HG03064 (cell line): ENCODE measurements at regions not wholly inside any gene's neighbourhood (a gene's known extent, or its start where the extent isn't known, plus 50 kb on each side); places are given as distances from the start of the nearest gene placed in this dataset.
"Not testable (repeated sequence)": the region's sequence is repeated elsewhere in the genome, so short reads cannot be mapped to it uniquely, and the experiment has no call there.

Source experiments
- ATAC-seq: cut with Tn5 transposase; IDR thresholded peaks from one replicate; pipeline ENCODE4 v1.9.1; 2021; ENCODE audit warnings: low read depth; ENCODE audit not compliant: unreplicated experiment

DNA sequence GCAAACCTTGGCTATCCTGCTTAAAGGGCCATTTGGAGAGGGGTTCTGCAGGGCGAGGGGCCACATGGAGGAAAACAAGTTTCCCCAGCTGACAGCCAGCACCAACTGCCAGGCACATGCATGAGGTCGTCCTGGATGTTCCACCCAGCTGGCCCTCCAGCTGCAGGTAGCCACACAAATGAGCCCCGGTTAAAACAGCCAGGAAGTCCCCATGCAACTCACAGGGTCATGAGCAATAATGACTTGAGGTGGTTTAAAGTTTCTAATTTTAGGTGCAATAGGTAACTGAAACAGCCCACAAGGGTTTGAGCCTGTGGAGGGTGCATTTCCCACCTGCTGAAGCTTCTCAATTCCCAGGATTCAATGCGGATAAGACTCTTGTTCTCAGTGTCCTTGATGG, 160.8 kb upstream of the CCZ1B start:
- ATAC-seq = not testable (repeated sequence)

- not testable (repeated sequence) for ATAC-seq
Observed at GRCh38 chr7:6988608-6989007, 162.5 kb upstream of the CCZ1B start.

- not testable (repeated sequence) for ATAC-seq
Observed at GRCh38 chr7:6989968-6990367, 163.9 kb upstream of the CCZ1B start.

GRCh38 chr7:6990426-6991152, 164.5 kb upstream of the CCZ1B start:
- ATAC-seq = not testable (repeated sequence)

DNA sequence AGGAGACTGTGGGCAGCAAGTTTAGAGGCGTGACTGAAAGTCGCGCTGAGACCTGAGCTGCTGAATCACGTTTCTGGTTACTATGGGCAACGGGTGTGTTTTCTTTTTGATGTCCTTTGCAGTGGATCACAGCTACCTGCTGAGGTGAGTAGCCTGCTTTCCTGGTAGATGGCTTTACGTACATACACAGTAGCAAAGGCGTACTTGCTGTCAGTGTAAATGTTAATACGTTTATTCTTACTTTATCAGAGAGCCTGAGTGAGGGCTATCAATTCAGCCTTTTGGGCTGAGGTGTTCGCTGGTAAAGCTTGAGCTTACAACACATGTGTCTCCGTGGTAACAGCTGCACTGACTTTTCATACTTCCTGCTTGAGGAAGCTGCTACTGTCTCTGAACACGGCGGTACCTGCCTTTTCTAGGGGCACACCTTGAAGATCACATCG, 165.1 kb upstream of the CCZ1B start:
- ATAC-seq = not testable (repeated sequence)

DNA sequence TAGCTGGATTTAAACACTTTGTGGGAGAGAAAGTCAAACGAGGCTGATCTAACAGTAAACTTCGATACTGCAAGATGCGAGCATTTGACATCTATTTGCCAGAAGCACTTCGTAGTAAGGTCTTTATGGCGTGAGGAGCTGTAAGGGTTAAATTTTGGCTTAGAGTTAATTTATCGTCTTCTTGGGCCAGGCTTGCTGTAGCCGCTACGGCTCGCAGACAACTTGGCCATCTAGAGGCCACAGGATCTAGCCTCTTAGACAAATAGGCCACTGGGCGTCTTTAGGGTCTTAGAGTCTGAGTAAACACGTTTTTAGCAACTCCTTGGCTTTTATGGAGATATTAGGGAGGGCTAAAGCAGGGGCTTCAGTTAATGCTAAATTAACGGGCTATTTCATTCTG, 165.6 kb upstream of the CCZ1B start:
- not testable (repeated sequence) for ATAC-seq

DNA sequence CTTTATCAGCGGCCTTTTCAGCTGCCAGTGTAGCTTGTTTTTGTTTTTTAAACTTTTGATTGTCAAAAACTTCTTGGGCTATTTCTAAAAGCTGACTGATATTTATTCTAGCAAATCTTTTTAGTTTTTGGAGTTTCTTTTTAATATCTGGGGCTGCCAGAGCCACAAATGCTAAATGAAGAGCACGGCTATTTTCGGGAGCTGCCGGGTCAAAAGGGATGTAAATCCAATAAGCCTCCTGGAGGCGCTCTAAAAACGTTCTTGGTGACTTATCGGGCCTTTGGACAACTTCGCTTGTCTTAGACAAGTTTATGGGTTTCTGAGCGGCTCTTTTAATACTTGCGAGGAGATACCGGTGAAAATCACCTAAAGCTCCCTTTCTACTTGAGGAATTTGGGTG, 166.1 kb upstream of the CCZ1B start:
- ATAC-seq = not testable (repeated sequence)

- not testable (repeated sequence) for ATAC-seq
Observed at GRCh38 chr7:6995026-6995425, 169.0 kb upstream of the CCZ1B start.

DNA sequence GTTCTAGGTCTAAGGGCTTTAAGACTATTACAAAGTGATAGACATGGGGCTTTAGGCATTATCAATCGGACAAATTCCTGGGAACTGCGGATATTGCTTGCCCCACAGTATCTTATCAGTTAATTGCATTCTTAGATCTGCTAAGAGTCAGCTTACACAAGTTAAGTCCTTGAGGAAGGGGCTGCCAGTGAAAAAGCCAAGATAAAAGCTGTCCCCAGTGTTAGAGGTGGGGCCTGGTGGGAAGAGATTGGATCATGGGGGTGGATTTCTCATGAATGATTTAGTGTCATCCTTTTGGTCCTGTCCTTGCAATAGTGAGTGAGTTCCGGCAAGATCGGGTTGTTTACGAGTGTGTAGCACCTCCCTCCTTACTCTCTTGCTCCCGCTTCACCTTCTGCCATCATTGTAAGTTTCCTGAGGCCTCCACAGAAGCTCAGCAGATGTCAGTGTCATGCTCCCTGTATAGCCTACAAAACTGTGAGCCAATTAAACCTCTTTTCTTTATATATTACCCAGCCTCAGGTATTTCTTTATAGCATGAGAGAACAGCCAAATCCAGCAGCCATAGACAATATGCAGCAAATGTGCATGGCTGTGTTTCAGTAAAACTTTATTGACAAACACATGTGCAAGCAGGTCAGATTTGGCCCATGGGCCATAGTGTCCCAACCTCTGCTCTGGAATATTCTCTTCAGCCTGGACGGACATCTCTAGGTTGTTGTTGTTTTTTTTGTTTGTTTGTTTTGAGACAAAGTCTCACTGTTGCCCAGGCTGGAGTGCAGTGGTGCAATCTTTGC, 169.6 kb upstream of the CCZ1B start:
- ATAC-seq = not testable (repeated sequence)

GRCh38 chr7:6999067-6999666, 173.1 kb upstream of the CCZ1B start:
- not testable (repeated sequence) for ATAC-seq

- ATAC-seq = no peak
Observed at GRCh38 chr7:7002418-7003062, 176.5 kb upstream of the CCZ1B start.

GRCh38 chr7:7005303-7005702, 177.0 kb upstream of the C1GALT1 start:
- no peak for ATAC-seq

DNA sequence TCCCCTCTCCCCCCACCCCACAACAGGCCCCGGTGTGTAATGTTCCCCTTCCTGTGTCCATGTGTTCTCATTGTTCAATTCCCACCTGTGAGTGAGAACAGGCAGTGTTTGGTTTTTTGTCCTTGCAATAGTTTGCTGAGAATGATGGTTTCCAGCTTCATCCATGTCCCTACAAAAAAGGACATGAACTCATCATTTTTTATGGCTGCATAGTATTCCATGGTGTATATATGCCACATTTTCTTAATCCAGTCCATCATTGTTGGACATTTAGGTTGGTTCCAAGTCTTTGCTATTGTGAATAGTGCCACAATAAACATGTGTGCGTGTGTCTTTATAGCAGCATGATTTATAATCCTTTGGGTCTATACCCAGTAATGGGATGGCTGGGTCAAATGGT, 176.4 kb upstream of the C1GALT1 start:
- not testable (repeated sequence) for ATAC-seq

DNA sequence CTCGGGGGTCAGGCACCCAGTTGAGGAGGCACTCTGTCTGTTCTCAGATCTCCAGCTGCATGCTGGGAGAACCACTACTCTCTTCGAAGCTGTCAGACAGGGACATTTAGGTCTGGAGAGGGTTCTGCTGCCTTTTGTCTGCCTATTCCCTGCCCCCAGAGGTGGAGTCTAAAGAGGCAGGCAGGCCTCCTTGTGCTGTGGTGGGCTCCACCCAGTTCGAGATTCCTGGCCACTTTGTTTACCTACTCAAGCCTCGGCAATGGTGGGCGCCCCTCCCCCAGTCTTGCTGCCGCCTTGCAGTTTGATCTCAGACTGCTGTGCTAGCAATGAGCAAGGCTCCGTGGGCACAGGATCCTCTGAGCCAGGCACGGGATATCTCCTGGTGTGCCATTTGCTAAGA, 171.1 kb upstream of the C1GALT1 start:
- ATAC-seq = not testable (repeated sequence)

DNA sequence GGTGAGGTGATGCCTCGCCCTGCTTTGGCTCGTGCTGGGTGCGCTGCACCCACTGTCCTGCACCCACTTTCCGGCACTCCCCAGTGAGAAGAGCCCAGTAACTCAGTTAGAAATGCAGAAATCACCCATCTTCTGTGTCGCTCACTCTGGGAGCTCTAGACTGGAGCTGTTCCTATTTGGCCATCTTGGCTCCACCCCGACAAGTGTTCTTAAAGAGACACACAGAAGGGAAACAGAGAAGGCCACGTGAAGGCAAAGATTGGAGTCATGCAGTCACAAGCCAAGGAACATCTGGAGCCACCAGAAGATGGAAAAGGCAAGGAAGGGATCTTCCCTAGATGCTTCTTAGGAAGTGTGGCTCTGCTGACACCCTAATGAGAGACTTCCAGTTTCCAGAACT, 170.6 kb upstream of the C1GALT1 start:
- not testable (repeated sequence) for ATAC-seq

- ATAC-seq = no peak
Observed at GRCh38 chr7:7014827-7015595, 167.3 kb upstream of the C1GALT1 start.

DNA sequence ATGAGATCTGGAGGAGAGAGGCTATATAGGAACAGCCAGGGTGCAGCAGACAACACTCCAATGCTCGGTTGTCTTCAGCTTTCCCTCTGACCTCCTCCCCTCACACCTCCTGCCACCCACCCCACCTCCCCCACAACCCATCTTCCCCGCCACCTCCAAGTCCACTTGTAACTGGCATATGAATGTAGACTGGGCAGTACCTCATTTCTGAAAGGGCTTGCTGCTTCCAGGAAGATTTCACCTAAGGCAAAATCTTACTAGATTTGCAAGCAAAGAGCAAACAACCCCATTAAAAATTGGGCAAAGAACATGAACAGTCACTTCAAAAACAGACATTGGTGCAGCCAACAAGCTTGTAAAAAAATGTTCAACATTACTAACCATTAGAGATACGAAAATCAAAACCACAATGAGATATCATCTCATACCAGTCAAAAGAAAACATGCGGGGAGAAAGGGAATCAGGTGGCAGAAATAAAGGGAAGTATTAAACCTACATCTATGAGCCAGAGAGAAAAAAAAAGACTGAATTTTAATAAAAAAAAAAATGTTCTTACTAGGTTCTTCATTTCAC, 164.6 kb upstream of the C1GALT1 start:
- no peak for ATAC-seq

DNA sequence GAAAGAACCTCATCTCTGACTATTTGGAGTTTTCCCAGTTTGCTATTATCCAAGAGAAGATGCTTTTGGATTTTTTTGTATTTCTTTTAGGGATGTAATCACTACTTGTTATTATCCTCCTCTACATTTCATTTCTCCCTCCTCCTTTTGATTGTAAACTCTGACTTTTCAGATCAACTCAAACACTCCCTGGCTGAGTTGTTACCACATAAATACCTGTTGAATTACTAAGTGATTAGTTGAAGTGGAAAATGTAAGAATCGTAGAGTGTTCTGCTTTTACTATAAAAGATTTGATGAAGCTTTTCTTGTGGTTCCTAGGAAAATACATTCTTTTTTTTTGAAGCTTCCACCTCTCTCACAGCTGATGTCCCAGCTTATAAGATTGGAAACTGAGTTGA, 164.1 kb upstream of the C1GALT1 start:
- ATAC-seq = no peak

DNA sequence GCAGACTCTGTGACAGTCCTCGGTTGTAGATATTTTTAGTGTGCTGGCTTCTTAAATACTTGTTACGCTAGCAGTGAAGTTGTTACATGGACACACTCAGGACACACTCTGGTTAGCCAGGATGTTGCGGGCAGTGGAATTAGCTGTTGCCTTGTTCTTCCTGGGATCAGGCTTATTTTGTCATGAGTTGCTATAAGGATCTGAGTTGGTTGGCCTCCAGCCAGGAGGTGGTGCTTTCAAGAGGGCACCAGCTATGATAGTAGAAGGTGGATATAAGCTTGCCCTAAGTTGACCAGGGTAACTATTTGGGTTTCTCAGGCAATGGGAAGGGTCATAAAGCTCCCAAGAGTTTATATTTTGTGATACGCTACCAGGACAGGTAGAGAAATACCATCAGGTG, 150.1 kb upstream of the C1GALT1 start:
- ATAC-seq = no peak

GRCh38 chr7:7035851-7036250, 146.5 kb upstream of the C1GALT1 start:
- no peak for ATAC-seq
